Epithelial cell of prostate (primary cell): ENCODE measurements at regions not wholly inside any gene's neighbourhood (a gene's known extent, or its start where the extent isn't known, plus 50 kb on each side); places are given as distances from the start of the nearest gene placed in this dataset.
A peak's percentile ranks its signal among the peaks of the same experiment; 100 is the strongest.
"Not testable (repeated sequence)": the region's sequence is repeated elsewhere in the genome, so short reads cannot be mapped to it uniquely, and the experiment has no call there.

ENCODE experiments used
- DNase-seq: peaks from one replicate; pipeline ENCODE4 v3.0.0-alpha.2; 2011; ENCODE audit warnings: low read depth, low spot score
- H3K27ac ChIP-seq: fragments of 450-650 bp; 2 replicates; pipeline ENCODE4 v1.5.1; 2017; ENCODE audit warnings: mild to moderate bottlenecking

GRCh38 chr15:66982816-66983215, 82.6 kb upstream of the SMAD3 start:
- DNase-seq = no peak
- no peak overlapping the region for H3K27ac ChIP-seq

GRCh38 chr15:66985653-66986052, 79.7 kb upstream of the SMAD3 start:
- H3K27ac ChIP-seq = no peak overlapping the region
- DNase-seq = no peak

- no peak overlapping the region for H3K27ac ChIP-seq
- no peak for DNase-seq
These were observed 78.5 kb upstream of the SMAD3 start for GRCh38 chr15:66986951-66987350.

- H3K27ac ChIP-seq = no peak overlapping the region
These were observed 72.3 kb upstream of the SMAD3 start for GRCh38 chr15:66993090-66993489.

GRCh38 chr15:66993874-66994696, 71.3 kb upstream of the SMAD3 start:
- no peak overlapping the region for H3K27ac ChIP-seq
- DNase-seq = no peak

More at GRCh38 chr15:66993090-66993489, 72.3 kb upstream of the SMAD3 start:
- no peak for DNase-seq

GRCh38 chr15:66994927-66995656, 70.3 kb upstream of the SMAD3 start:
- DNase-seq = no peak
- no peak overlapping the region for H3K27ac ChIP-seq

GRCh38 chr15:66996094-66996493, 69.3 kb upstream of the SMAD3 start:
- no peak overlapping the region for H3K27ac ChIP-seq
- DNase-seq = no peak

- peak; percentile 40 for DNase-seq
These were observed 68.2 kb upstream of the SMAD3 start for GRCh38 chr15:66997212-66997611.

GRCh38 chr15:66998234-66998633, 67.2 kb upstream of the SMAD3 start:
- H3K27ac ChIP-seq, DNase-seq: not testable (repeated sequence)

More at GRCh38 chr15:66997212-66997611, 68.2 kb upstream of the SMAD3 start:
- no peak overlapping the region for H3K27ac ChIP-seq

GRCh38 chr15:66999046-66999968, 66.1 kb upstream of the SMAD3 start:
- no peak overlapping the region for H3K27ac ChIP-seq
- DNase-seq = no peak

- no peak for DNase-seq
- H3K27ac ChIP-seq = no peak overlapping the region
These were observed 64.5 kb upstream of the SMAD3 start for GRCh38 chr15:67000896-67001295.

GRCh38 chr15:67002368-67002767, 63.0 kb upstream of the SMAD3 start:
- DNase-seq = no peak
- no peak overlapping the region for H3K27ac ChIP-seq

- no peak overlapping the region for H3K27ac ChIP-seq
- no peak for DNase-seq
These were observed 61.8 kb upstream of the SMAD3 start for GRCh38 chr15:67003586-67003985.

GRCh38 chr15:67004142-67004541, 61.3 kb upstream of the SMAD3 start:
- H3K27ac ChIP-seq = no peak overlapping the region
- DNase-seq = no peak

- no peak overlapping the region for H3K27ac ChIP-seq
- no peak for DNase-seq
These were observed 60.0 kb upstream of the SMAD3 start for GRCh38 chr15:67005294-67005996.

- no peak overlapping the region for H3K27ac ChIP-seq
- no peak for DNase-seq
These were observed 59.0 kb upstream of the SMAD3 start for GRCh38 chr15:67006083-67007065.

- no peak for DNase-seq
- no peak overlapping the region for H3K27ac ChIP-seq
These were observed 55.5 kb upstream of the SMAD3 start for GRCh38 chr15:67009576-67010569.
